SK-N-SH (cell line): ENCODE measurements at regions not wholly inside any gene's neighbourhood (a gene's known extent, or its start where the extent isn't known, plus 50 kb on each side); places are given as distances from the start of the nearest gene placed in this dataset.

ENCODE experiments used
- EP300 ChIP-seq, 2 experiments: IDR thresholded peaks; 2 replicates each; pipeline versions ENCODE4 v1.4.0 to v1.6.1; 2012; ENCODE audit warnings: borderline replicate concordance in 1 of 2, low read depth in 1 of 2, low read length in 1 of 2
- MEF2A ChIP-seq: IDR thresholded peaks from 2 replicates; pipeline ENCODE4 v1.4.0; 2012; ENCODE audit warnings: low read depth, borderline replicate concordance
- POLR2AphosphoS5 ChIP-seq: IDR thresholded peaks from 2 replicates; pipeline ENCODE4 v1.6.1; 2012; ENCODE audit warnings: low read depth, low read length
- TAF1 ChIP-seq: IDR thresholded peaks from 2 replicates; pipeline ENCODE4 v1.6.1; 2012; ENCODE audit warnings: low read depth, mild to moderate bottlenecking, low read length, moderate library complexity, borderline replicate concordance
- TEAD4 ChIP-seq: IDR thresholded peaks from 2 replicates; pipeline ENCODE4 v1.4.0; 2012; ENCODE audit warnings: mild to moderate bottlenecking, borderline replicate concordance; ENCODE audit not compliant: insufficient read depth
- YY1 ChIP-seq: IDR thresholded peaks from 2 replicates; pipeline ENCODE4 v1.4.0; 2012; ENCODE audit warnings: low read depth, mild to moderate bottlenecking
- TF ChIP-seq, protein P1 (sequence below): fragments of 200-600 bp; sonication (generic); IDR thresholded peaks from 2 replicates; pipeline ENCODE4 v1.6.1; 2017; ENCODE audit warnings: antibody characterized with exemption, mild to moderate bottlenecking, moderate library complexity
- TF ChIP-seq, protein P2 (sequence below): IDR thresholded peaks from 2 replicates; pipeline ENCODE4 v1.6.1; 2012; ENCODE audit warnings: mild to moderate bottlenecking, low read depth, low read length, moderate library complexity
- TF ChIP-seq, protein P3 (sequence below): IDR thresholded peaks from 2 replicates; pipeline ENCODE4 v1.4.0; 2012; ENCODE audit warnings: low read depth

DNA sequence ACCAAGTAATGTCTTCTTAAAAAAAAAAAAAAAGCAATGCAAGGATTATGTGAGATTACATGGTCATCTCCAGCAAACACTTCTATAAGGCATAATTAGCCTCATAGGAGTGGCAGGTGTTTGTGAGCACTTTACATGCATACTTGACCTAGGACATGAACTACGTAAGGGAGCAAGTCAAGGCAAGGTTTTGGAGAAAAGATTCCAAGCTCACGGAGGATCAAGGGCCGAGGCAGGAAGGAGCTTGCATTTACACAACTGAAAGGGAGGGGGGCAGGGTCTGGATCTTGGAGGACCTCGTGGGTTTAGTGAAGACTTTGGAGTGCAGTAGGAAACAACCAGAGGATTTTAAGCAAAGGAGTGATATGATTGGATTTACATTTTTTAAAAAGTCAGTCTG lies 112.5 kb downstream of the CCER1 start:
- TF ChIP-seq, protein P1, sequence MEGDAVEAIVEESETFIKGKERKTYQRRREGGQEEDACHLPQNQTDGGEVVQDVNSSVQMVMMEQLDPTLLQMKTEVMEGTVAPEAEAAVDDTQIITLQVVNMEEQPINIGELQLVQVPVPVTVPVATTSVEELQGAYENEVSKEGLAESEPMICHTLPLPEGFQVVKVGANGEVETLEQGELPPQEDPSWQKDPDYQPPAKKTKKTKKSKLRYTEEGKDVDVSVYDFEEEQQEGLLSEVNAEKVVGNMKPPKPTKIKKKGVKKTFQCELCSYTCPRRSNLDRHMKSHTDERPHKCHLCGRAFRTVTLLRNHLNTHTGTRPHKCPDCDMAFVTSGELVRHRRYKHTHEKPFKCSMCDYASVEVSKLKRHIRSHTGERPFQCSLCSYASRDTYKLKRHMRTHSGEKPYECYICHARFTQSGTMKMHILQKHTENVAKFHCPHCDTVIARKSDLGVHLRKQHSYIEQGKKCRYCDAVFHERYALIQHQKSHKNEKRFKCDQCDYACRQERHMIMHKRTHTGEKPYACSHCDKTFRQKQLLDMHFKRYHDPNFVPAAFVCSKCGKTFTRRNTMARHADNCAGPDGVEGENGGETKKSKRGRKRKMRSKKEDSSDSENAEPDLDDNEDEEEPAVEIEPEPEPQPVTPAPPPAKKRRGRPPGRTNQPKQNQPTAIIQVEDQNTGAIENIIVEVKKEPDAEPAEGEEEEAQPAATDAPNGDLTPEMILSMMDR = no peak
- TF ChIP-seq, protein P2, sequence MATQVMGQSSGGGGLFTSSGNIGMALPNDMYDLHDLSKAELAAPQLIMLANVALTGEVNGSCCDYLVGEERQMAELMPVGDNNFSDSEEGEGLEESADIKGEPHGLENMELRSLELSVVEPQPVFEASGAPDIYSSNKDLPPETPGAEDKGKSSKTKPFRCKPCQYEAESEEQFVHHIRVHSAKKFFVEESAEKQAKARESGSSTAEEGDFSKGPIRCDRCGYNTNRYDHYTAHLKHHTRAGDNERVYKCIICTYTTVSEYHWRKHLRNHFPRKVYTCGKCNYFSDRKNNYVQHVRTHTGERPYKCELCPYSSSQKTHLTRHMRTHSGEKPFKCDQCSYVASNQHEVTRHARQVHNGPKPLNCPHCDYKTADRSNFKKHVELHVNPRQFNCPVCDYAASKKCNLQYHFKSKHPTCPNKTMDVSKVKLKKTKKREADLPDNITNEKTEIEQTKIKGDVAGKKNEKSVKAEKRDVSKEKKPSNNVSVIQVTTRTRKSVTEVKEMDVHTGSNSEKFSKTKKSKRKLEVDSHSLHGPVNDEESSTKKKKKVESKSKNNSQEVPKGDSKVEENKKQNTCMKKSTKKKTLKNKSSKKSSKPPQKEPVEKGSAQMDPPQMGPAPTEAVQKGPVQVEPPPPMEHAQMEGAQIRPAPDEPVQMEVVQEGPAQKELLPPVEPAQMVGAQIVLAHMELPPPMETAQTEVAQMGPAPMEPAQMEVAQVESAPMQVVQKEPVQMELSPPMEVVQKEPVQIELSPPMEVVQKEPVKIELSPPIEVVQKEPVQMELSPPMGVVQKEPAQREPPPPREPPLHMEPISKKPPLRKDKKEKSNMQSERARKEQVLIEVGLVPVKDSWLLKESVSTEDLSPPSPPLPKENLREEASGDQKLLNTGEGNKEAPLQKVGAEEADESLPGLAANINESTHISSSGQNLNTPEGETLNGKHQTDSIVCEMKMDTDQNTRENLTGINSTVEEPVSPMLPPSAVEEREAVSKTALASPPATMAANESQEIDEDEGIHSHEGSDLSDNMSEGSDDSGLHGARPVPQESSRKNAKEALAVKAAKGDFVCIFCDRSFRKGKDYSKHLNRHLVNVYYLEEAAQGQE = no peak
- TF ChIP-seq MEF2A (no peak), EP300 (IDR thresholded peaks at IDR 0.05; ENCODE audit: borderline replicate concordance in 1 of 2, low read depth in 1 of 2, low read length in 1 of 2) (no peak), TEAD4 (no peak), TAF1 (no peak), YY1 (no peak), POLR2AphosphoS5 (no peak)
- TF ChIP-seq, protein P3, sequence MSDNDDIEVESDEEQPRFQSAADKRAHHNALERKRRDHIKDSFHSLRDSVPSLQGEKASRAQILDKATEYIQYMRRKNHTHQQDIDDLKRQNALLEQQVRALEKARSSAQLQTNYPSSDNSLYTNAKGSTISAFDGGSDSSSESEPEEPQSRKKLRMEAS = no peak
